HG02943 (cell line): ENCODE measurements at regions not wholly inside any gene's neighbourhood (a gene's known extent, or its start where the extent isn't known, plus 50 kb on each side); places are given as distances from the start of the nearest gene placed in this dataset.

Experiments used
- ATAC-seq: cut with Tn5 transposase; IDR thresholded peaks from one replicate; pipeline ENCODE4 v1.9.1; 2021; ENCODE audit warnings: mild to moderate bottlenecking, low read depth, moderate library complexity; ENCODE audit not compliant: unreplicated experiment

- ATAC-seq = no peak
Observed at GRCh38 chrX:39821709-39822095, 276.1 kb downstream of the BCOR start.

- no peak for ATAC-seq
Observed at GRCh38 chrX:39822133-39822748, 275.5 kb downstream of the BCOR start.

- no peak for ATAC-seq
Observed at GRCh38 chrX:39823424-39823823, 274.3 kb downstream of the BCOR start.

- no peak for ATAC-seq
Observed at GRCh38 chrX:39823854-39824253, 273.9 kb downstream of the BCOR start.

- ATAC-seq = no peak
Observed at GRCh38 chrX:39826813-39827543, 270.8 kb downstream of the BCOR start.

- ATAC-seq = no peak
Observed at GRCh38 chrX:39827951-39828350, 269.8 kb downstream of the BCOR start.

- ATAC-seq = no peak
Observed at GRCh38 chrX:39828971-39829370, 268.8 kb downstream of the BCOR start.

GRCh38 chrX:39829965-39830364 is 267.8 kb downstream of the BCOR start:
- ATAC-seq = no peak

- ATAC-seq = no peak
Observed at GRCh38 chrX:39830414-39830813, 267.3 kb downstream of the BCOR start.

- no peak for ATAC-seq
Observed at GRCh38 chrX:39832211-39832610, 265.5 kb downstream of the BCOR start.

GRCh38 chrX:39834600-39834999 is 263.2 kb downstream of the BCOR start:
- ATAC-seq = no peak

GRCh38 chrX:39835241-39835640 is 262.5 kb downstream of the BCOR start:
- ATAC-seq = no peak

GRCh38 chrX:39835776-39836175 is 262.0 kb downstream of the BCOR start:
- no peak for ATAC-seq

- no peak for ATAC-seq
Observed at GRCh38 chrX:39836802-39837420, 260.8 kb downstream of the BCOR start.

- ATAC-seq = no peak
Observed at GRCh38 chrX:39837688-39838087, 260.1 kb downstream of the BCOR start.

GRCh38 chrX:39839371-39839770 is 258.4 kb downstream of the BCOR start:
- ATAC-seq = no peak

- ATAC-seq = no peak
Observed at GRCh38 chrX:39840133-39840532, 257.6 kb downstream of the BCOR start.

GRCh38 chrX:39840581-39841093 is 257.1 kb downstream of the BCOR start:
- ATAC-seq = no peak

- ATAC-seq = no peak
Observed at GRCh38 chrX:39841604-39842003, 256.2 kb downstream of the BCOR start.

- ATAC-seq = no peak
Observed at GRCh38 chrX:39842281-39842973, 255.3 kb downstream of the BCOR start.

- no peak for ATAC-seq
Observed at GRCh38 chrX:39843318-39843717, 254.4 kb downstream of the BCOR start.
